ENCODE measurements at regions not wholly inside any gene's neighbourhood (a gene's known extent, or its start where the extent isn't known, plus 50 kb on each side); places are given as distances from the start of the nearest gene placed in this dataset.

DNA sequence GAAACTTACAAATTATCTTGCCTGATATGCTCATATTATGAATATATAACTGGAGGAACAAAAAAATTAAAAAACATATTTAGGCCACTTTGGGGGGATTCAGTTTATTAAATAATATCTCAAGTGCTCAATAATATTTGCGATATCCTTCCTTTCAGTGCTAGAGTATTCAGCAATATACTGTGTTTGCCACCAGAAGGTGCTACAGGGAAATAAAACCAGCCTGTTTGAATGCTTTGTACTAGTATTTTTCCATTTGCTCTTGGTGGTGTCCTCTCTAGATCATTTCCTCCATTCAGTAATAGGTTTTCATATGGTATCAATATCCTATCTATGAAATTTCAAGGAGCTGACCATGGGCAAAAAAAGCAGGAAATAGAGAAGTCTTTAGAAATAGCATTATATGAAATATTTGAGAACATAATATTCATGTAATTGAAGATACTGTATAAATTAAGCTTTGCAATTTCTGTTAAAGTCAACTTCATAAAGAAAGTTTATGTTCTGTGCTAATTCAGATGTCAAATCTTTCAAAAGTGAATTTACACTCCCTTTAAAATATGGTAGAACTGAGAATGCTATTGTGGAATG is 106.2 kb upstream of the NAV3 start:
- TF ChIP-seq, protein P1, sequence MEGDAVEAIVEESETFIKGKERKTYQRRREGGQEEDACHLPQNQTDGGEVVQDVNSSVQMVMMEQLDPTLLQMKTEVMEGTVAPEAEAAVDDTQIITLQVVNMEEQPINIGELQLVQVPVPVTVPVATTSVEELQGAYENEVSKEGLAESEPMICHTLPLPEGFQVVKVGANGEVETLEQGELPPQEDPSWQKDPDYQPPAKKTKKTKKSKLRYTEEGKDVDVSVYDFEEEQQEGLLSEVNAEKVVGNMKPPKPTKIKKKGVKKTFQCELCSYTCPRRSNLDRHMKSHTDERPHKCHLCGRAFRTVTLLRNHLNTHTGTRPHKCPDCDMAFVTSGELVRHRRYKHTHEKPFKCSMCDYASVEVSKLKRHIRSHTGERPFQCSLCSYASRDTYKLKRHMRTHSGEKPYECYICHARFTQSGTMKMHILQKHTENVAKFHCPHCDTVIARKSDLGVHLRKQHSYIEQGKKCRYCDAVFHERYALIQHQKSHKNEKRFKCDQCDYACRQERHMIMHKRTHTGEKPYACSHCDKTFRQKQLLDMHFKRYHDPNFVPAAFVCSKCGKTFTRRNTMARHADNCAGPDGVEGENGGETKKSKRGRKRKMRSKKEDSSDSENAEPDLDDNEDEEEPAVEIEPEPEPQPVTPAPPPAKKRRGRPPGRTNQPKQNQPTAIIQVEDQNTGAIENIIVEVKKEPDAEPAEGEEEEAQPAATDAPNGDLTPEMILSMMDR (IDR thresholded peaks at IDR 0.05; ENCODE audit: control insufficient read depth, extremely low read depth, insufficient read depth): peak; percentile 86
- no peak overlapping the region for H3K4me3 ChIP-seq (ENCODE audit: low read depth, low read length)
- peak; percentile 38 for DNase-seq (ENCODE audit: low read depth)

DNA sequence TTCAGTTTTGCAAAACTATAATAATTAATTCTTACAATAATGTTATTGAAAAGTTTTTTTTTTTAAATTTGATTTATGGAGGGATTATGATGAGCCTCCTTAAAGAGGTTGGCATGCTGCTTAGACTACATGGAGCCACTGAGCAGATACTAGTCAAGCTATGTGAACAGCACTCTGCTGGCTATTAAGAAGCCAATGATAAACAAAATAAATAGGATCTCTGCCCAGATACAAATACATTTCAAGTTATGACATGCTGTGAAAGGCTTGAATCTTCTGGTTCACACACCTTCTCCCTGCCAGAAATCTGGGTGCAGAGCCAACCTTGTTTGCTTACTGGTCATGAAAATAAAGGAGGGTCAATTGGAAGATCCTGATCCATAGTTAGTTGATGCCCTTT is 107.4 kb upstream of the NAV3 start:
- TF ChIP-seq, protein P1 (IDR thresholded peaks at IDR 0.05; ENCODE audit: control insufficient read depth, extremely low read depth, insufficient read depth): no peak
- DNase-seq (ENCODE audit: low read depth): peak; percentile 66

DNA sequence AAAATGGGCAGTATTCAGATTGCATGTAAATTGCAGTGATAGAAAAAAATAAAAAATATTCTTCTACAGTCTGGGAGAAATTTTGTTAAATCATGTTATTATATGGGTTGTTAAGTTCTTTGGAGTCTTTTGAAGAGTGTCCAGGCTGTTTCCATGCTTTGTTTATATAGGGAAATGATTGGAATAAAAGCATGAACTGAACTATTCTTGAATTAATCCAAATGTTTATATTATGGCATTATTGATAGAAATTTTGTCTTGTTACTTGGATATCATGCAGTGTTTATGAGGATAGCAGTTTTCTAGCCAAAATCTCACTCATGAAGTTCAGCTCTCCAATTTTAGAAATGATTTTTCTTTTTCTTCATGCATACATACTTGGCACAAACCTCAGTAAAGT is 108.2 kb upstream of the NAV3 start:
- no peak overlapping the region for H3K4me3 ChIP-seq (ENCODE audit: low read depth, low read length)
- TF ChIP-seq, protein P1 (IDR thresholded peaks at IDR 0.05; ENCODE audit: control insufficient read depth, extremely low read depth, insufficient read depth): no peak
- DNase-seq (ENCODE audit: low read depth): no peak

More for the DNA sequence above, 107.4 kb upstream of the NAV3 start:
- no peak overlapping the region for H3K4me3 ChIP-seq (ENCODE audit: low read depth, low read length)

GRCh38 chr12:77720258-77720657 is 110.4 kb upstream of the NAV3 start:
- TF ChIP-seq, protein P1 (IDR thresholded peaks at IDR 0.05; ENCODE audit: control insufficient read depth, extremely low read depth, insufficient read depth): peak; percentile 18; the same call in 1 of the 2 replicates
- no peak for DNase-seq (ENCODE audit: low read depth)
- H3K4me3 ChIP-seq (ENCODE audit: low read depth, low read length): no peak overlapping the region

GRCh38 chr12:77710209-77710608 is 120.5 kb upstream of the NAV3 start:
- no peak for DNase-seq (ENCODE audit: low read depth)
- H3K4me3 ChIP-seq (ENCODE audit: low read depth, low read length): no peak overlapping the region
- TF ChIP-seq, protein P1 (IDR thresholded peaks at IDR 0.05; ENCODE audit: control insufficient read depth, extremely low read depth, insufficient read depth): no peak

GRCh38 chr12:77697126-77697525 is 133.6 kb upstream of the NAV3 start:
- DNase-seq (ENCODE audit: low read depth): no peak
- TF ChIP-seq, protein P1 (IDR thresholded peaks at IDR 0.05; ENCODE audit: control insufficient read depth, extremely low read depth, insufficient read depth): no peak
- H3K4me3 ChIP-seq (ENCODE audit: low read depth, low read length): no peak overlapping the region

DNA sequence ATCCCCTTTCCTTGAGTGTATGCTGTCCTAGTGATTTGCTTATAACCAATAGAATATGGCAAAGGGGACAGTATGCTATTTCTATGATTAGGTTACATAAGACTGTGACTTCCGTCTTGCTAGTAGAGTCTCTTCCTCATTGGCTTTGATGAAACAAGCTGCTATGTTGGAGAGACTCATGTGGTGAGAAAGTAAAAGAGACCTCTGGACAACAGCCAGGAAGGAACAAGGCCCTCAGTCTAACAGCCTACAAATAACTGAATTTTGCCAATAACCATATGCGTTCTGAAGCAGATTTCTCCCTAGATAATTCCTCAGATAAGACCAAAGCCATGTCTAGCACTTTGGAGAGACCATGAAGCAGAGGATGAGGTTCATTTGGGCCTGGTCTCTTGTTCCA is 134.5 kb upstream of the NAV3 start:
- no peak overlapping the region for H3K4me3 ChIP-seq (ENCODE audit: low read depth, low read length)
- TF ChIP-seq, protein P1 (IDR thresholded peaks at IDR 0.05; ENCODE audit: control insufficient read depth, extremely low read depth, insufficient read depth): no peak
- no peak for DNase-seq (ENCODE audit: low read depth)

Data from LNCaP clone FGC (cell line).